ENCODE measurements at regions not wholly inside any gene's neighbourhood (a gene's known extent, or its start where the extent isn't known, plus 50 kb on each side); places are given as distances from the start of the nearest gene placed in this dataset.
"Not testable (repeated sequence)": the region's sequence is repeated elsewhere in the genome, so short reads cannot be mapped to it uniquely, and the experiment has no call there.

DNA sequence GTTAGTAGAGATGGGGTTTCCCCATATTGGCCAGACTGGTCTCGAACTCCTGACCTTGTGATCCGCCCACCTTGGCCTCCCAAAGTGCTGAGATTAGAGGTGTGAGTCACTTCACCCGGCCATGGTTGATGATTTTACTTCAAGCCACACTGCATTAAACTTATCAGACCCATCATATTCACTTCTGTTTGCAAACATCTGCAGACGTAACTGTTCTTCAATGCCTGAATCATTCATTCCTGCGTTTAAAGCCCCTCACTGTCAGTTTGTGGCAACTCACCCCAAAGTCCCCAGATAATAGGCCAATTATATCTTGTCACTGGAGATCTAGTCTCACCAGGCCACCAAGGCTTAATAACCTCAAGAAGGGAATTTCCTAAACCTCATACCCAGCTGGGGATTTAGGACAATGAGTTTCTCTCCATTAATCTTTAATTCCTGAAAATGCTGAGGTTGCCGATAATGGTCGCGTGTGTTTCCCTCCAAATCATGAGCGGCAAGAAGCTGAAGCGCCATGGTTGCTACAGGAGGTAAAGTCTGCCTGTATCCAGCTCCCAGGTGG lies 229.6 kb downstream of the LY86 start:
- no peak for DNase-seq

DNA sequence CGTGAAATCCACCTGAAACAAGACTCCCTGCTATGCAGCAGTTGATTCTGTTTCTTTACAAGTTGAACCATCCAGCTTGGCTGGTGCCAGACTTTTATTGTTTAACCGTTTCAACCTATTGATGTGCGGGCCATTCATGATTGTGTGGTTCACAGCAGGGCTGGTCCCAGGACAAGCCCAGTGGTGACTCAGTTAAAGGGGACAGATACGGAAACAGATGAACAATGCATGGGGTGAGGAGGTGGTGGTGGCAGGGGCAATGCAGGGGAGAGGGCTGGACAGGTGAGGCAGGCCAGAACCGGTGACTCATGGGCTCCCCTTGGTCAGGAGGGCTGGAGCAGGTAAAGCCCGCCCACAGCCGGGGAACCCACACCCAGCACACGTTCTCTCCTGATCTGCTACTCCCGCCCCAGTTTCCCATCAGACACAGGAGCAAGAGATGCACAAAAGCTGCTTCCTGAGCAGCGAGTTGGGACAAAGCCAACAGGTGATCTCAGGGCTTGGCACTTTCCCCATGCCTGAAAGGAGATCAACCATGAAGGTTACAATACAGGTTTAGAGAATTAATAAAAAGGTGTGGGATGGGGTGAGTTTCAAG lies 232.2 kb downstream of the LY86 start:
- DNase-seq = peak; percentile 95

DNA sequence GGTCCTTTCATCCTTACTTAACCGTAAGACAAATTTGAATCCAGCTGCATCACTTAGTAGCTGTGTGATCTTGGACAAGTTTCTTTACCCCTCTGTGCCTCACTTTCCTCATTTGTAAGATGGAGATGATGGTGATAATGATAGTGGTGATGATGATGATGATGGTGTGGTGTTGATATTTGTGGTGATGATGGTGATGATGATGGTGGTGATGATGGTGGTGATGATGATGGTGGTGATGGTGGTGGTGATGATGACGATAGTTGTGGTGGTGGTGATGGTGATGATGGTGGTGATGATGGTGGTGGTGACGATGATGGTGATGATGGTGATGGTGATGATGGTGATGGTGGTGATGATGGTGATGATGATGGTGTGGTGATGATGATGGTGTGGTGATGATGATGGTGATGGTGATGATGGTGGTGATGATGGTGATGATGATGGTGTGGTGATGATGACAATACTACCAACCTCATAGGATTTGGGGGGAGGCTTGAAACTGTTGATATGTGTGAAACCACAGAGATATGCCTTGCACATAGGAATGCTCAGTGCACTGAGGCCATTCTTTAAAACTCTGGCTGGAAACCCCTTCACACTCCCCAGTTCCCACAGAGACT lies 233.2 kb downstream of the LY86 start:
- no peak for DNase-seq

DNA sequence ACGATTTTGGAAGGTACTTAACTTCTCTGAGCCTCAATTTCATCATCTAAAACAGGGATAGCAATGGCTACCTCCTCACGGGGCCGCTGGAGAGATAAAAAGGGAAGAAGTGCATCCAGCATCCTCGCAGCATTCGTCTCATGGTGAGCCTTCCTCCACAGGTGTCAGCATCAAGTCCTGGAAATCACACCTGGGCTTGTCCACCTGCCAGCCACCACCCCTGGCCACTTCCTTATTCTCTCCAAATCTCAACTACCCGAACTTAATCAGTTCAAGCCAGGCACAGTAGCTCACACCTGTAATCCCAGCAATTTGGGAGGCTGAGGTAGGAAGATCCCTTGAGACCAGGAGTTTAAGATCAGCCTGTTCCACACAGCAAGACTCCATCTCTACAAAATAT lies 234.5 kb downstream of the LY86 start:
- DNase-seq = no peak

DNA sequence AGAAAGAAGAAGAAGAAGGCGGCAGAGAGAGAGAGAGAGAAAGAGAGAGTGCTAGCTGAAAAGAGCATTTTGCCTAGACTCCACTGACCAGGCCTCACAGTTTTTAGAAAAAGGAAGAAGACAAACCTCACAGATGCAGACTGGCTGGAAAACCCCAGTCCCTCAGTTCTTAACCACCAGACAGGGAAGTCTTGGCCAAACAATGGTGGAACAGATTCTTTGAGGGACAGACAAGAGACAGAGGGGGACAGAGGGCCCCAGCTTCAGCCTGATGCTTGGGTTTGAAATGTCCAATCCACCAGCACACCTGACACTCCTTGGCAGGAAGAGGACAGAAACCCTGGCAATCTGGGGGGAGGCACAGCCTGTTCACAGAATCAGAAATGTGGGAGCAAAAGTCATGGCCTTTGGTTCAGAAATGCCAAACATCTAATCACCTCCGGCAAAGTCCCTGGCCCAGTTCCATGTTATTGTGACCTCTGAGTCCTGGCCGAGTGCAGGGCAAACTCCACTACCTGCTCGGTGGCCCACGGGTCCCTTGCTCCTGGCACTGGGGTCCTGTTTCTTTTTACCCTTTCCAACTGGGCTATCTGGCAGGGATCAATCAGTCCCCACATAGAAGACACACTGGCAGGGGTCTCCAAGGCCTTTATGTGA lies 235.2 kb downstream of the LY86 start:
- no peak for DNase-seq

DNA sequence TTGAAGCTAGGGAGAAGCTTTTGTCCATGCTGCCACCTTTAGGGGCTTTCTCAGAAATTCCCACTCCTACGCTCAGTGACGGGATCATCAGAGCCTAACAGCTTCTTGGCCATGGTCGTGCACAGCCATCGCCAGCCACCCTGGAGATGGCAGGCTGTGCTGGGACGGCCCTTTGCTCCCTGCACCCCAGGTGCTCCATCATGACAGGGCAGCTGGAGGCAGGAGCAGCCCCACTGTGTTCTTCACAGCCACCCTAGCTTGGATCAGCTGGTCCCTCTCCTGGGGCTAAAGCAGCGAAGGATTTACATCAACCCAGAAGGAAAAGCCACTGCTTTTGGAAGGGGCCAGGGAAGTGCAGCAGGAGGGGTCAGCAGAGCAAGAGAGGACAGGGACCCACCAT lies 235.9 kb downstream of the LY86 start:
- no peak for DNase-seq

DNA sequence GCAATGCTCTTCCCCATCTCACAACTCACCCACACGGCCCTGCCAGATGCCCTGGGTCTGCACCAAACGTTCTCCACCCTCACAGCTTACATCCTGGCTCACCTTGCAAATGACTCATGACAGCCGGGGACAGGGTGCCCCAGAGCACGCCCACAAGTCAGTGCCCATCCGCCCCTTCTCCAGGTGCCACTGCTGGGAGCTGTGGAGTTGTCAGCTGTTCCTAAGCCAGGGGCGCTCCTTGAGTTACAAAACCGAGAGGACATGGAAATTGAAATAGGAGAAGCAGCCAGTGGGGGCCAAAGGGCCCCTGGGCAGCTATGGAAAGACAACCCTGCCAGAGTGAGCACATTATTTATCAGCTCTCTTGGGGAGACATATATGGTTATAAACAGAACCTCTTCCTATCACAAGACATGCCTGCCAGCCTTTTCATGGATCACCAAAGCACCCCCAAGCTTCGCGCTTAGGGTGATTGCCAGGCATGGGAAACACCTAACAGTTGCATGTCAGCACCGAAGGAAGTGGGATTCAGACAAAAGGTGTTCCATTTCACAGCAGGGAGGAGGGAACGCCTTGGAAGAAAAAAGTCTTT lies 236.8 kb downstream of the LY86 start:
- DNase-seq = no peak

DNA sequence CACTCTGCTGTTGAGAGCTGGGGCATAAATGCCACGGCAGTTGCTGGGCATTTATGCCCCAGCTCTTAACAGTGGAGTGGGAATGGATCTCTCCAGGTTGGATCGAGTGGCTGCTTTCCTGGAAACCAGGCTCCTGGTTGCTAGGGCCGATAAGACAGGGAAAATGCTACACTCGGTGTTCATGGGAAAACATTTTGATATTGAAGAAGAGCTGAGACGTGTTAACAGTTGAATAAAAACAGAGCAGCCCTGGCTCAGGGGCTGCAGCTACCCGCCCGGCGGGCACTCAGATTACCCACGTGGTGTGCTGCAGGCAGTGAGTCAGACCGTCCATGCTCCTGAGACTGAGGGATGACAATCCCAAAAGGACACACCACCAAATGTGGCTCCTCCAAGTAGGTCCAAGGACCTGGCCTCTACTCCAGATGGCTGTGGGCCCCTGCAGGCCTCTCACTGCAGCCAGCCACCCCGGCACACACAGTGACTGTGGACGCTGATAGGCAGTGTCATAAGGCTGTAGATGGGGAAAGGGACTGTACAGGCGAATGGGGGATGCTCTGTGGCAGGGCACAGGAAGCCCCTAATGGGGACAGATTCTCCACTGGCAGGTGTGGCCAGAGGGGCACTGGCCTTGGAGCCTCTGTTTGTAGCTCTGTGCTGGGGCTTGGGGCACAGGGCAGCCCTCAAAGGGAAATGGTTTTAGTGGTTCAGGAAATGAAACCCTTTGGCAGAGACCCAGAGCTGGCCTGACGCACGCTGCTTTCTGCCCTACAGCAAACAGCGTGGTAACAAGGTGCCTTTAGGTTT lies 237.8 kb downstream of the LY86 start:
- DNase-seq = no peak

DNA sequence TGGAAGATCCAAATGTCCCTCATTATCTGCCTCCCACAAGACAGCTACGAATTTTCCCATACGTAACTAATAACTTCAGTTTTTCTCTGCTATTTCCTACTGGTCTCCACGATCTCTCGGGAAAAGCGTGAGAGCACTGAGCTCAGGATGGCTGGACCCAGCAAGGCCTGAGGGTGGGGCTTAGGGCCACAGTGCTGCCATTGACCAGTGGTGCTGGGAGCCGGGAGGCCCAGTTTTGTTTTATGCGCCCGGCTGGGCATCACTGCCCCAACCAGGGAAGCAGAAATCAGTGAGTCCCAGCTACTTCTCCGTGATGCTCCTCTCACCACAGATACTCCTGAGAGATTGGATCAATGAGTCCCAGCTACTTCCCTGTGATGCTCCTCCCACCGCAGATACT lies 238.4 kb downstream of the LY86 start:
- DNase-seq = no peak

DNA sequence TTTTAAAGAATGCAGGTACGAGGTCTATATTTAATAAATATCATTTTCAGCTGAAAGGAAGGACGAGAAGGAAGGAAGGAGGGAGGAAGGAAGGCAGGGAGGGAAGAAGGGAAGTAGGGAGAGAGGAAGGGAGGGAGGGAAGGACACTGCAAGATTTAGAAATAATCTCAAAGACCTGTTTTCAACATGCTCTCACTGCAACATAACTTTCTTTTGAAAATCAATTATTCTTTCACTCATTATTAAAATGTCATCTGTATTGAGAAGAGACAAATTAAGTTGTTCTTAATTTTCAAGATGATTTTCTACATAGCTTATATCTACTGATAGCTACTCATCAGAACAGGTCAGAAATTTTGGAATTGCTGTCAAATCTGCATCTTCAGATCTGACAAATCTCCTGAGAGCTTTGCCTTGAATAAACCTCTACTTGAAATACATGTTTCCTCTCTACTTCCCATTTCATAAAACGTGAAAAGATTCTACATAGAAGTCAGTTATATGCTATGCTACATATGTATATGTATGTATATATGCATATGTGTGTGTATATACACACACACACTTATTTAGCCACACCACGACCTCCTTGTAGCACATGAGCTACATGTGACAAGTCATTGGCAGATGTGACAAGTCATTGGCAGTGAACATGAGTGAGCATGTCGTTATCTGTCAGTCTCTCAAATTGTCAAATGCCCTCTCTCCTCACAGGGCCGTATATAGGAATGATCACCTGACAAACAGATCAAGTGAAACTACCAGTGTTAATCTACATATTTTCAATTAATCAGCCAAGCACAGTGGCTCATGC lies 241.6 kb downstream of the LY86 start:
- DNase-seq = no peak

DNA sequence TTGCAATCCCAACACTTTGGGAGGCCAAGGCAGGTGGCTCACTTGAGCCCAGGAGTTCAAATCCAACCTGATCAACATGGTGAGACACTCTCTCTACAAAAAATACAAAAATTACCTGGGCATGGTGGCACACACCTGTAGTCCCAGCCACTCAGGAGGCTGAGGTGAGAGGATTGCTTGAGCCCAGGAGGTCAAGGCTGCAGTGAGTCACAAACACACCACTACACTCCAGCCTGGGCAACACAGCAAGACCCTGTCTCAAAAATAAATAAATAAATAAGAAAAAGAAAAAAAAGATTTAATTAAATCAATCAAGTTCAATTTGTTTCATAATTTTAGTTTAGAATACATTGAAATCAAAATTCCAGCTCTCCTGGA lies 242.2 kb downstream of the LY86 start:
- DNase-seq = not testable (repeated sequence)

DNA sequence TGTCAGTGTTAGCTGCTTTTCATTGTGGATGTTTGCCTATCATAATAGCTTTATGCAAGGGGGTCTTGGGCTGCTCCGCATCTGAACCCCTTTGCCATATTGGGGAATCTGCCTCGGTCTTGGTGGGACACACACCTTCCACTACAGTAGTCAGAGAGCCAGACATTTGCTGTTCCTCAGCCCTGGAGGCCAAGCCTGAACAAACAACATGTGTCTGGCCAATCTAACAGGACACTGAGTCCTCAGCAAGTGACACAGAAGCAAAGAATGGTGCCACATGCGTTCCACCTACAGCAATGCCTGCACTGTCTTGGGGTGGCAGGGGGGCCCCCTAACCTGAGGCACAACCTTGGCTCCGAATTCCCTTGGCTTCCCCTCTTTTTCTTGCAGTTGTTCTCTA lies 243.9 kb downstream of the LY86 start:
- DNase-seq = no peak

DNA sequence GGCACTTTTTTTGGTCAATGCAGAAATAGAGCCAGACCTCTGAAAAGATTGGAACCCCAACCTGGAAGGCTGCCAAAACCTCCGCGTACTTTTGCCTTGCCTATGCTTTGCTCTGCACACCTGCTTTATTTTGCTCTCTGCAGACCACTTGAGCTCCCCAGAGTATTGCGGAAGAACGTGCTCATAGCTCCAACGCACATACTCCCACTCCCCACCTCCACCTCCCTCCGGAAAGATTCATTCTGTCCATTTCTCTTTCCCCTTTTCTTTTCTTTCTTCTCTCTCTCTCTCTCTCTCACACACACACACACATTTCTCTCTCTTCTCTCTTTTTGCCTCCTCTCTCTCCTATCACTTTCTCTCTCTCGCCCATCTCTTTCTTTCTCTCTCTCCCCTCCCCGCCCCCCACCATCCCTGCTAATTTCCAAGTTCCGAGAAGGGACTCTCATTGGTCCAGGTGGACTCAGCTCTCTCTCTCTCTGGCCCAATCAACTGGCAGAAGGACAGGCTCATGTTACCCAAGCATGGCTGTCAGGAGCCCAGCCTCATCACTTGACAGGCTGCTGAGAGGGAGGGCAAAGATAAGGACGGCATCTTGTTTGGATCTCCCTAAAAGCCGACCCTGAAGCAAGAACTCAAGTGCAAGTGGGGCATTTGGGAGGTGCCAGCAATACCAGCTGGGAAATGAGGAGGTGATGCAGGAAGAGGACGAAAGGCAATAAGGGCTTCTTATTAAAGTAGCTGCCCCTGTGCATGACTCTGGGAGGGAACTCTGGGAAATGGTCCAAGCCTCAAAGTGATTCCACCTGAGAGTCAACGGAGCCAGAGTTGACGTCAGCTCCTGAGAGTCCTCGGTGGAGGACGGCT lies 246.1 kb downstream of the LY86 start:
- peak; percentile 49 for DNase-seq

DNA sequence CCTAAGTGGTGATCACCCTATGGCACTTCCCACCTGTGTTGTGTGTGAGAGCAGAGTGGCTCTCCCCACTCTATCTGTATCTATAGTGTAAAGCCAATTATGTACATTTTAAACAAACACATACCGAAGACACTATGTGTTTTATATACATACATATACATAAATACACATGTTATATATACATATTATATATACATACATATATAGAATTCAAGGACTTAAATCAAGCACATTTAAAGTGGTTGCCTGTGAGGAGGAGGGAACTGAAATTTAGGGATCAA lies 246.6 kb downstream of the LY86 start:
- DNase-seq = no peak

DNA sequence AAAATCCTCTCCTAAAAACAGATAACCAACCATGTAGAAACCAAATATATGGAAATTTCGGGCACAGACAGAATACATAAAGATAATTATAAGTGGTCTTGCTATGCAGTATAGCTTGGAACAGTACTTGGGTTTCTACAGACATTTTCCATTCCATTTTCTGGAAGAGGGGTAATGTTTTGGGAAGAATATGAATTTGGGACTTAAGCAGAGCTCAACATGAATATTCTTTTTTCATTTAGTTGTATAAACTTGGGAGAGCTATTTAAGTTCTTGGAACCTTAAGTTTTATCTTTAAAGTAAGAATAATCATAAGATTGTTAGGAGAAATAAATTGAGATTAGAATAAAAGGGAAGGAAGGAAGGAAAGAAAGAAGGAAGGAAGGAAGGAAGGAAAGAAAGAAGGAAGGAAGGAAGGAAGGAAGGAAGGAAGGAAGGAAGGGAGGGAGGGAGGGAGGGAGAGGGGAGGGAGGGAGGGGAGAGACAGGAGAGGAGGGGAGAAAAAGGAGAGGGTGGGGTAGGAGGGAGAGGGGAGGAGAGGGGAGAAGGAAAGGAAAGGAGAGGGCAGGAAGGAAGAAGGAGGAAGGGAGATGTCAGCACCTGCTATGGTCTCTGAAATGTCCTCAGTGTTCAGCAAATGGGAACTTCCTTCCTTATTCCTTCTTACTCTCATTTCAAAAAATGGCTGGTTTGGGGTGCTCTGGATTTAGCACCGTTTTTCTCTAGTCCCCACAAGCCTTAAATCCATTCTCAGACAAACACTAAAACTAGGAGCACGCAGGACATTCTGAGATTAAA lies 248.3 kb downstream of the LY86 start:
- no peak for DNase-seq

DNA sequence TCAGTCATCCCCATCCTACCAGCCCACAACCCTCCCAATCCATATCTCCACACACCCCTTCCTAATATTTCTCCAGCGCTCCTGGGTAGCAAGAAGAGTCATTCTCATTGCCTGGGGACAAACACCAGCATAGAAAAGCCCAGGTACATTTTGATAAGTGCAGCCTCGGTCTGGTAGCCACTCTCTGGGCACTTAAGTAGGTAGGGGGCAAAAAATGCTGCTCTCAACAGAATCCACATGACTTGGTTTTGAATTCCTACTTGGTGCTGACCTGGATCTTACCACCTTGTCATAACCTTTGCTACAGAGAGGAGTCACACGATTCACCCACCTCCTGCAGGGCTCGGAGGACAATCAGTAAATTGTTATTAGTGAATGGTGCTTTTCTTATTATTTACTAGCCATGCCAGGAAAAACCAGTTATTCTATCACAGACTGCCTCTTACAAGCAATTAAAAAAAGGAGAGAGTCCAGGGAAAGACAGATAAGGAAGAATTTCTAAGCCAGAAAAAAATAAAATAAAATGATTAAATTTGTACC lies 249.1 kb downstream of the LY86 start:
- DNase-seq = no peak

DNA sequence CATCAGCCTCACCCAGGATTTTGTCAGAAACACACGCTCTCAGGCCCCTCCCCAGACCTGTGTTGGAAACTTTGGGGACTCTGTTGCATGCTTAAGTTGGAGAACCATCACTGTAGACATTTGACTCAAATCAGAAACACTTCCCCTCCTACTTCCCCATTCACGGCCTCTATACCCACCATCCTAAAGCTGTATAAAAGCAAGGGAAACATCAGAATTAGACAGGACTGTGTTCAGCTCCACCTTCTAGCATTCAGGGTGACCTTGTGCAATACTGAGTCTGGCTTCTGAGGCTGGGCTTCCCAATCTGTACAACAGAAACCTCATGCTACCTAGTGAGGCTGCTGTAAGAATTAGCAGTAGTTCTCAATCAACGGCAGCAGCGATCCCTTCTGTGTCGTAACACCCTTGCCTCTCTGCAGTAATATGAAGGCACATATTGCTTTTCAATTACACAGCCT lies 252.3 kb downstream of the LY86 start:
- no peak for DNase-seq

DNA sequence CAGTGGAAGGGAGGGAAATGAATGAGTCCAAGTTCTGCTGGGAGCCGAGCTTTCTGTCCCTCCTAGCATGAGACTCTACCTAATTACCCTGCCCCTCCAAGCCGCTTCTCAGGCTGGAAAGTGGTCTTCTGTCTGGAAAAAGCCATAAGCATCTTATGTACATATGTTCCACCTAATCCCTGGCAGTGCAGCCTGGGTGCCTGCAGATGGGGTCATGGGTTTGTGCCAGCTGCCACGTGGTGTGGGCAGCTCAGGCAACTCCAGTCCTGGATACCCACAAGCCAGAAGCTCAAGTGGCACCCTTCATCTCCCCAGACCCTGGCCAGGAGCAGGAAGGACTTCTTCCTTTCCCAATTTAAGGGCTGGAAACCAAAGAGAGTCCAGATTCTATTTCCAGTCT lies 253.1 kb downstream of the LY86 start:
- no peak for DNase-seq

DNA sequence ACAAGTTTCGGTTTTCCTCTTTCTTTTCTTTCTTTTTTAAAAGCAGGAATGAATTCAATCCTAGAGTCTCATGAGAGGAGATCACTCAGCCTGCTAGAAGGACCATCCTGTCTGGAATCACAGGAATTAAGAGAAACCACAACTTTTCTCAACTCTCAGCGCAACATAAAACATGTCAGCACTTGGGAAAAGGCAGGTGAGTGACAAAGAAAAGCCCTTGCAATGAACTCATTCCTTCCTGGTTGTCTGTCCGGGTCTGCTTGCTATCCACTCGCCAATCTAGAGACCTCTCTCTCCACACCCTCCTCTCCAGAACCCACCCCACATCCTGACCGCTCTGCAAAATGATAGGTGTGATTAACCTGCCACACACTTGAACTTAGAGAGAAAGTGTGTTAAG lies 253.8 kb downstream of the LY86 start:
- DNase-seq = no peak

DNA sequence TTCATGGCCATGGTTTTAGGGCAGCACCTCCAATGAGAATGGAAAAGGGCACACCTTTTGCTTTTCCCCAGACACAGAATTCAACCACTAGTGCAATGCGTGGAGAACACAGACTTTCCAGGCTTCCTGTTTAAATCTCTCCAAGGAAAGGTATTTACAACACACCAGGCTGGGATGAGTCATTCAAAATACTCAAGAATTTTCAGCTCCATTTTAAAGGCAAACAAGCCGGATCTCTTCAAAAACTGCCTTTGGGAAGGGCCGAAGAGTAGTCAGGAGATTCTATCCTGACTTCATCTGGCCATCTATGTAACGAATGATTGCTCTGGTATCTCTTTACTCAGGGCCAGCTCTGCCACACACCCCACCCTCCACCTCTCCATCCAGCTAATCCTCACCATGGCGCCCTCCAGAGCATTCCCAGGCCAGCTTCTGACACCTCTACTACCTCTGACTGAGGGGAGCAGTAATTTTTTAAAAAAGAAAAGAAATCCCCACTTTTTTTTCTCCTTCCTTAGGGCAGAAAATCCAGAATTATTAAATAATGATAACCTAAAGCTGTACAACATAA lies 254.6 kb downstream of the LY86 start:
- no peak for DNase-seq

Data from NCI-H146 (cell line).